Activated CD4-positive, alpha-beta memory T cell treated with anti-CD3 and anti-CD28 coated beads for 36 hours (primary cell): ENCODE measurements at regions not wholly inside any gene's neighbourhood (a gene's known extent, or its start where the extent isn't known, plus 50 kb on each side); places are given as distances from the start of the nearest gene placed in this dataset.
"Not testable (repeated sequence)": the region's sequence is repeated elsewhere in the genome, so short reads cannot be mapped to it uniquely, and the experiment has no call there.

ENCODE experiments used
- CTCF ChIA-PET: fragments of 350-600 bp; sonication (Branson Sonifier 250); formaldehyde crosslinking; loops from one replicate; lab custom pipeline; 2021; ENCODE audit warnings: antibody characterized with exemption, inconsistent platforms; lab: Charles Lee
- POLR2A ChIA-PET: fragments of 350-600 bp; sonication (Branson Sonifier 250); formaldehyde crosslinking; loops from one replicate; lab custom pipeline; 2021; ENCODE audit warnings: antibody characterized with exemption; lab: Charles Lee
- DNase-seq: peaks from one replicate; pipeline ENCODE4 v3.0.0-alpha.2; 2020
- H3K27ac Mint-ChIP-seq: one replicate; pipeline ENCODE4 v1.8.0; 2021; ENCODE audit warnings: mixed read lengths
- H3K27me3 Mint-ChIP-seq: one replicate; pipeline ENCODE4 v1.8.0; 2021; ENCODE audit warnings: mixed read lengths
- H3K36me3 Mint-ChIP-seq: one replicate; pipeline ENCODE4 v1.8.0; 2021; ENCODE audit warnings: mixed read lengths
- H3K4me1 Mint-ChIP-seq: one replicate; pipeline ENCODE4 v1.8.0; 2021; ENCODE audit warnings: low read depth, mixed read lengths
- H3K4me3 Mint-ChIP-seq: one replicate; pipeline ENCODE4 v1.8.0; 2021; ENCODE audit warnings: mild to moderate bottlenecking, mixed read lengths
- H3K9me3 Mint-ChIP-seq: one replicate; pipeline ENCODE4 v1.8.0; 2021; ENCODE audit warnings: mixed read lengths
- intact Hi-C: fragments of 100-400 bp; cut with micrococcal nuclease; formaldehyde crosslinking; loops from one replicate; pipeline ENCODE4 v1.15.1; 2023

- Mint-ChIP-seq H3K9me3 (peaks cover 21% of the 10 kb centered on the region), H3K36me3 (no peaks in the 10 kb centered on the region), H3K27ac (no peak overlapping the region), H3K27me3 (no peaks in the 10 kb centered on the region), H3K4me1 (no peaks in the 10 kb centered on the region), H3K4me3 (no peak overlapping the region)
- ChIA-PET POLR2A (no interaction called here), CTCF (no interaction called here)
- intact Hi-C loops = no loop called here
- no peak for DNase-seq
These were observed 879.8 kb upstream of the PIK3C3 start for GRCh38 chr18:41075212-41075611.

GRCh38 chr18:41073372-41073954, 881.6 kb upstream of the PIK3C3 start:
- DNase-seq = no peak
- ChIA-PET POLR2A (no interaction called here), CTCF (no interaction called here)

GRCh38 chr18:41072946-41073345, 882.1 kb upstream of the PIK3C3 start:
- no peak overlapping the region for H3K4me3 Mint-ChIP-seq
- no peak for DNase-seq
- no peak overlapping the region for H3K27ac Mint-ChIP-seq
- no peaks in the 10 kb centered on the region for H3K27me3 Mint-ChIP-seq
- intact Hi-C loops = no loop called here
- no peaks in the 10 kb centered on the region for H3K4me1 Mint-ChIP-seq
- CTCF ChIA-PET = no interaction called here
- POLR2A ChIA-PET = no interaction called here
- peaks cover 16% of the 10 kb centered on the region for H3K9me3 Mint-ChIP-seq
- H3K36me3 Mint-ChIP-seq = no peaks in the 10 kb centered on the region

More at GRCh38 chr18:41073372-41073954, 881.6 kb upstream of the PIK3C3 start:
- H3K36me3 Mint-ChIP-seq = no peaks in the 10 kb centered on the region
- no peak overlapping the region for H3K27ac Mint-ChIP-seq
- intact Hi-C loops = no loop called here
- no peak overlapping the region for H3K4me3 Mint-ChIP-seq
- H3K9me3 Mint-ChIP-seq = peaks cover 16% of the 10 kb centered on the region
- H3K27me3 Mint-ChIP-seq = no peaks in the 10 kb centered on the region
- no peaks in the 10 kb centered on the region for H3K4me1 Mint-ChIP-seq

GRCh38 chr18:41071826-41072225, 883.2 kb upstream of the PIK3C3 start:
- CTCF ChIA-PET = no interaction called here
- Mint-ChIP-seq H3K36me3 (no peaks in the 10 kb centered on the region), H3K4me3 (no peak overlapping the region), H3K27me3 (no peaks in the 10 kb centered on the region), H3K27ac (no peak overlapping the region), H3K4me1 (no peaks in the 10 kb centered on the region), H3K9me3 (peaks cover 13% of the 10 kb centered on the region)
- DNase-seq = no peak
- POLR2A ChIA-PET = no interaction called here
- intact Hi-C loops = no loop called here

- DNase-seq = no peak
- intact Hi-C loops = no loop called here
- Mint-ChIP-seq H3K4me3 (no peak overlapping the region), H3K4me1 (no peaks in the 10 kb centered on the region), H3K9me3 (peaks cover 5% of the 10 kb centered on the region), H3K27ac (no peak overlapping the region), H3K36me3 (no peaks in the 10 kb centered on the region), H3K27me3 (no peaks in the 10 kb centered on the region)
- POLR2A ChIA-PET = no interaction called here
- CTCF ChIA-PET = no interaction called here
These were observed 885.9 kb upstream of the PIK3C3 start for GRCh38 chr18:41069167-41069566.

- no peak for DNase-seq
- no peaks in the 10 kb centered on the region for H3K36me3 Mint-ChIP-seq
- H3K4me1 Mint-ChIP-seq = no peaks in the 10 kb centered on the region
- H3K27me3 Mint-ChIP-seq = no peaks in the 10 kb centered on the region
- intact Hi-C loops = no loop called here
- peaks cover 10% of the 10 kb centered on the region for H3K9me3 Mint-ChIP-seq
- POLR2A ChIA-PET = no interaction called here
- CTCF ChIA-PET = no interaction called here
- no peak overlapping the region for H3K27ac Mint-ChIP-seq
- no peak overlapping the region for H3K4me3 Mint-ChIP-seq
These were observed 890.1 kb upstream of the PIK3C3 start for GRCh38 chr18:41064916-41065315.

GRCh38 chr18:41060967-41061366, 894.1 kb upstream of the PIK3C3 start:
- ChIA-PET CTCF (no interaction called here), POLR2A (no interaction called here)
- no peaks in the 10 kb centered on the region for H3K4me1 Mint-ChIP-seq
- intact Hi-C loops = no loop called here
- H3K36me3 Mint-ChIP-seq = no peaks in the 10 kb centered on the region
- peaks cover 14% of the 10 kb centered on the region for H3K9me3 Mint-ChIP-seq
- no peak overlapping the region for H3K4me3 Mint-ChIP-seq
- no peak for DNase-seq
- H3K27ac Mint-ChIP-seq = no peak overlapping the region
- H3K27me3 Mint-ChIP-seq = no peaks in the 10 kb centered on the region

GRCh38 chr18:41059126-41059415, 896.0 kb upstream of the PIK3C3 start:
- intact Hi-C loops = no loop called here
- Mint-ChIP-seq H3K9me3 (peaks cover 12% of the 10 kb centered on the region), H3K4me1 (no peaks in the 10 kb centered on the region), H3K27me3 (no peaks in the 10 kb centered on the region), H3K27ac (no peak overlapping the region), H3K4me3 (no peak overlapping the region), H3K36me3 (no peaks in the 10 kb centered on the region)
- CTCF ChIA-PET = no interaction called here
- no peak for DNase-seq
- POLR2A ChIA-PET = interaction anchor here (0.6 kb wide), 1 partner anchor 923 kb away, joined by 4 read pairs; no protein-coding TSS in a partner anchor

- no peaks in the 10 kb centered on the region for H3K4me1 Mint-ChIP-seq
- no peaks in the 10 kb centered on the region for H3K36me3 Mint-ChIP-seq
- intact Hi-C loops = no loop called here
- no peak overlapping the region for H3K27ac Mint-ChIP-seq
- ChIA-PET POLR2A (interaction anchor here (0.6 kb wide), 1 partner anchor 924 kb away, joined by 4 read pairs; no protein-coding TSS in a partner anchor), CTCF (no interaction called here)
- no peak for DNase-seq
- no peaks in the 10 kb centered on the region for H3K27me3 Mint-ChIP-seq
- no peak overlapping the region for H3K4me3 Mint-ChIP-seq
- peaks cover 12% of the 10 kb centered on the region for H3K9me3 Mint-ChIP-seq
These were observed 896.5 kb upstream of the PIK3C3 start for GRCh38 chr18:41058351-41059125.

- H3K27ac Mint-ChIP-seq = no peak overlapping the region
- H3K4me3 Mint-ChIP-seq = no peak overlapping the region
- intact Hi-C loops = no loop called here
- H3K9me3 Mint-ChIP-seq = peaks cover 8% of the 10 kb centered on the region
- ChIA-PET CTCF (no interaction called here), POLR2A (no interaction called here)
- H3K4me1 Mint-ChIP-seq = no peaks in the 10 kb centered on the region
- no peaks in the 10 kb centered on the region for H3K27me3 Mint-ChIP-seq
- no peaks in the 10 kb centered on the region for H3K36me3 Mint-ChIP-seq
- DNase-seq = no peak
These were observed 902.4 kb upstream of the PIK3C3 start for GRCh38 chr18:41052625-41053024.

GRCh38 chr18:41046250-41046649, 908.8 kb upstream of the PIK3C3 start:
- CTCF ChIA-PET, DNase-seq, H3K4me1 Mint-ChIP-seq, H3K27ac Mint-ChIP-seq, intact Hi-C loops, POLR2A ChIA-PET, H3K4me3 Mint-ChIP-seq, H3K36me3 Mint-ChIP-seq, H3K27me3 Mint-ChIP-seq: not testable (repeated sequence)
- peaks cover 16% of the 10 kb centered on the region for H3K9me3 Mint-ChIP-seq

GRCh38 chr18:41043876-41044275, 911.2 kb upstream of the PIK3C3 start:
- Mint-ChIP-seq H3K27me3 (no peaks in the 10 kb centered on the region), H3K4me3 (no peak overlapping the region), H3K36me3 (no peaks in the 10 kb centered on the region), H3K9me3 (peaks cover 19% of the 10 kb centered on the region), H3K4me1 (no peaks in the 10 kb centered on the region), H3K27ac (no peak overlapping the region)
- ChIA-PET POLR2A (no interaction called here), CTCF (no interaction called here)
- intact Hi-C loops = no loop called here
- DNase-seq = no peak

GRCh38 chr18:41042866-41043265, 912.2 kb upstream of the PIK3C3 start:
- Mint-ChIP-seq H3K9me3 (peaks cover 24% of the 10 kb centered on the region), H3K4me1 (no peaks in the 10 kb centered on the region)

More at GRCh38 chr18:41042866-41043265, 912.2 kb upstream of the PIK3C3 start:
- no peak for DNase-seq
- intact Hi-C loops = no loop called here
- no peak overlapping the region for H3K4me3 Mint-ChIP-seq
- H3K27ac Mint-ChIP-seq = no peak overlapping the region
- no peaks in the 10 kb centered on the region for H3K27me3 Mint-ChIP-seq
- ChIA-PET CTCF (no interaction called here), POLR2A (no interaction called here)
- H3K36me3 Mint-ChIP-seq = no peaks in the 10 kb centered on the region
